ENCODE measurements at regions not wholly inside any gene's neighbourhood (a gene's known extent, or its start where the extent isn't known, plus 50 kb on each side); places are given as distances from the start of the nearest gene placed in this dataset.
"Not testable (repeated sequence)": the region's sequence is repeated elsewhere in the genome, so short reads cannot be mapped to it uniquely, and the experiment has no call there.

DNA sequence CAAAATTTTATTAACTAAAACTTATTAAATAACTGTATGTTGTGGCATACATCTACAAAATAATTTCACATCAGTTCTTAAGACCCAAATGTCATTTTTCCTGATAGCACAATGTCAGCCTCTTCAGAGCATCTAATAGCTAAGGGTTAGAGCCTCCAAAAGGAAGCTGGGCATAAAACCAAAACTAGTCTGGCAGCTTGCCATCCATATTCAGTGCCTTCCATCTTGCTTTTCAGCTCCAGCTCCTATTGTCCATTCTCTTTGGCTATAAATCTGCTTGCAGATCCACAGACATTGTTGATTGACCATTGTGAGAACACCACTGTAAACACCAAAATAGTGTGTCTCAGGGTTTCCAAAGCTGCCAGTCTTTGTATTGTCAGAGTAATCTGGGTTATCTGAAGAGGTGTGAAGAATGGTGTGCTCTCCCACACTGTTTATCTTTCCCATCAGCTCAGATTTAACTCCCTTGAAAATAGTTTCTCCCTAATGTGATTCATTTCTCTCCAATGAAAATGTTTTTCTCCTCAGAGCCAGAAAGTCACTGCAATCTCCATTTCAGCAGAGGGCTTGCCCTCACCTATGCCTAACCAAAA is 154.8 kb upstream of the KCNQ5 start:
- Histone ChIP-seq H3K36me3 (replicated peaks in 1 of 2; ENCODE audit: control insufficient read depth in 1 of 2, insufficient read depth in 2 of 2, low read length in 2 of 2) (no peaks in the 10 kb centered on the region), H3K27ac (ENCODE audit: low read depth in 1 of 2, low read length in 2 of 2) (no peak overlapping the region), H3K4me3 (replicated peaks in 1 of 3; ENCODE audit: low read depth in 2 of 3, low read length in 3 of 3) (no peak overlapping the region), H3K4me1 (ENCODE audit: control insufficient read depth in 1 of 2, insufficient read depth in 2 of 2, low read length in 2 of 2) (no peaks in the 10 kb centered on the region), H4K20me1 (ENCODE audit: insufficient read depth, low read length) (no peaks in the 10 kb centered on the region), H3K9me3 (replicated peaks in 1 of 2; ENCODE audit: control insufficient read depth in 1 of 2, insufficient read depth in 1 of 2, low read length in 2 of 2) (no peaks in the 10 kb centered on the region), H3K4me2 (replicated peaks; ENCODE audit: extremely low read depth, low read length, poor library complexity, severe bottlenecking) (no peak overlapping the region), H3K9ac (ENCODE audit: insufficient read depth, low read length, poor library complexity, severe bottlenecking) (no peak overlapping the region), H2AFZ (ENCODE audit: insufficient read depth, low read depth, low read length, poor library complexity, severe bottlenecking) (no peak overlapping the region), H3K27me3 (ENCODE audit: control insufficient read depth in 2 of 2, insufficient read depth in 2 of 2, low read length in 2 of 2) (no peaks in the 10 kb centered on the region), H3K79me2 (ENCODE audit: insufficient read depth, low read length) (no peaks in the 10 kb centered on the region)
- H3K9me3 Mint-ChIP-seq, result peaks cover 0 to 5% (median 4%) of the 10 kb centered on the region in 7 donors
- H3K36me3 Mint-ChIP-seq, result no peaks in the 10 kb centered on the region
- peaks cover 2 to 4% (median 3%) of the 10 kb centered on the region in 3 donors for H3K27me3 Mint-ChIP-seq (ENCODE audit: low read depth in 3 of 3)
- no peak overlapping the region for H3K27ac Mint-ChIP-seq
- TF ChIP-seq, protein P1, sequence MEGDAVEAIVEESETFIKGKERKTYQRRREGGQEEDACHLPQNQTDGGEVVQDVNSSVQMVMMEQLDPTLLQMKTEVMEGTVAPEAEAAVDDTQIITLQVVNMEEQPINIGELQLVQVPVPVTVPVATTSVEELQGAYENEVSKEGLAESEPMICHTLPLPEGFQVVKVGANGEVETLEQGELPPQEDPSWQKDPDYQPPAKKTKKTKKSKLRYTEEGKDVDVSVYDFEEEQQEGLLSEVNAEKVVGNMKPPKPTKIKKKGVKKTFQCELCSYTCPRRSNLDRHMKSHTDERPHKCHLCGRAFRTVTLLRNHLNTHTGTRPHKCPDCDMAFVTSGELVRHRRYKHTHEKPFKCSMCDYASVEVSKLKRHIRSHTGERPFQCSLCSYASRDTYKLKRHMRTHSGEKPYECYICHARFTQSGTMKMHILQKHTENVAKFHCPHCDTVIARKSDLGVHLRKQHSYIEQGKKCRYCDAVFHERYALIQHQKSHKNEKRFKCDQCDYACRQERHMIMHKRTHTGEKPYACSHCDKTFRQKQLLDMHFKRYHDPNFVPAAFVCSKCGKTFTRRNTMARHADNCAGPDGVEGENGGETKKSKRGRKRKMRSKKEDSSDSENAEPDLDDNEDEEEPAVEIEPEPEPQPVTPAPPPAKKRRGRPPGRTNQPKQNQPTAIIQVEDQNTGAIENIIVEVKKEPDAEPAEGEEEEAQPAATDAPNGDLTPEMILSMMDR (IDR thresholded peaks at IDR 0.05), result no peak
- intact Hi-C loops (cut with micrococcal nuclease), result no loop called here
- H3K4me3 Mint-ChIP-seq, result no peak overlapping the region
- DNase-seq, result no peak
- H3K4me1 Mint-ChIP-seq, result no peaks in the 10 kb centered on the region

DNA sequence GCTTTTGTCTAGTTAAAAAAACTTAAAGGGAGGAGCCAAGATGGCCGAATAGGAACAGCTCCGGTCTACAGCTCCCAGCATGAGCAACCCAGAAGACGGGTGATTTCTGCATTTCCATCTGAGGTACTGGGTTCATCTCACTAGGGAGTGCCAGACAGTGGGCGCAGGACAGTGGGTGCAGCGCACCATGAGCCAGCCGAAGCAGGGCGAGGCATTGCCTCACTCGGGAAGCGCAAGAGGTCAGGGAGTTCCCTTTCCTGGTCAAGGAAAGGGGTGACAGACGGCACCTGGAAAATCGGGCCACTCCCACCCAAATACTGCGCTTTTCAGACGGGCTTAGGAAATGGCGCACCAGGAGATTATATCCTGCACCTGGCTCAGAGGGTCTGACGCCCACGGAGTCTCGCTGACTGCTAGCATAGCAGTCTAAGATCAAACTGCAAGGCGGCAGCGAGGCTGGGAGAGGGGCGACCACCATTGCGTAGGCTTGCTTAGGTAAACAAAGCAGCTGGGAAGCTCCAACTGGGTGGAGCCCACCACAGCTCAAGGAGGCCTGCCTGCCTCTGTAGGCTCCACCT is 152.4 kb upstream of the KCNQ5 start:
- H3K27ac ChIP-seq (ENCODE audit: low read depth in 1 of 2, low read length in 2 of 2); H3K27ac Mint-ChIP-seq; H3K9me3 ChIP-seq (replicated peaks in 1 of 2; ENCODE audit: control insufficient read depth in 1 of 2, insufficient read depth in 1 of 2, low read length in 2 of 2); DNase-seq; H3K36me3 ChIP-seq (replicated peaks in 1 of 2; ENCODE audit: control insufficient read depth in 1 of 2, insufficient read depth in 2 of 2, low read length in 2 of 2); H3K4me2 ChIP-seq (replicated peaks; ENCODE audit: extremely low read depth, low read length, poor library complexity, severe bottlenecking); H3K9ac ChIP-seq (ENCODE audit: insufficient read depth, low read length, poor library complexity, severe bottlenecking); H4K20me1 ChIP-seq (ENCODE audit: insufficient read depth, low read length); H3K27me3 Mint-ChIP-seq (ENCODE audit: low read depth in 3 of 3); H3K4me1 Mint-ChIP-seq; H2AFZ ChIP-seq (ENCODE audit: insufficient read depth, low read depth, low read length, poor library complexity, severe bottlenecking); H3K79me2 ChIP-seq (ENCODE audit: insufficient read depth, low read length); H3K27me3 ChIP-seq (ENCODE audit: control insufficient read depth in 2 of 2, insufficient read depth in 2 of 2, low read length in 2 of 2); H3K4me3 Mint-ChIP-seq; H3K36me3 Mint-ChIP-seq; H3K4me3 ChIP-seq (replicated peaks in 1 of 3; ENCODE audit: low read depth in 2 of 3, low read length in 3 of 3); intact Hi-C loops (cut with micrococcal nuclease); H3K4me1 ChIP-seq (ENCODE audit: control insufficient read depth in 1 of 2, insufficient read depth in 2 of 2, low read length in 2 of 2); H3K9me3 Mint-ChIP-seq: not testable (repeated sequence)
- WGBS (ENCODE audit: insufficient coverage), result 96% methylated on average over 15 of the region's 21 CpGs
